ENCODE measurements at regions not wholly inside any gene's neighbourhood (a gene's known extent, or its start where the extent isn't known, plus 50 kb on each side); places are given as distances from the start of the nearest gene placed in this dataset.

- no peaks in the 10 kb centered on the region for H3K9me3 ChIP-seq
- no peak for FAIRE-seq
- TF ChIP-seq MAZ (IDR thresholded peaks at IDR 0.05; ENCODE audit: borderline replicate concordance, low read depth, low read length) (no peak), BHLHE40 (IDR thresholded peaks at IDR 0.05; ENCODE audit: low read depth, low read length) (no peak)
- TF ChIP-seq, protein P1, sequence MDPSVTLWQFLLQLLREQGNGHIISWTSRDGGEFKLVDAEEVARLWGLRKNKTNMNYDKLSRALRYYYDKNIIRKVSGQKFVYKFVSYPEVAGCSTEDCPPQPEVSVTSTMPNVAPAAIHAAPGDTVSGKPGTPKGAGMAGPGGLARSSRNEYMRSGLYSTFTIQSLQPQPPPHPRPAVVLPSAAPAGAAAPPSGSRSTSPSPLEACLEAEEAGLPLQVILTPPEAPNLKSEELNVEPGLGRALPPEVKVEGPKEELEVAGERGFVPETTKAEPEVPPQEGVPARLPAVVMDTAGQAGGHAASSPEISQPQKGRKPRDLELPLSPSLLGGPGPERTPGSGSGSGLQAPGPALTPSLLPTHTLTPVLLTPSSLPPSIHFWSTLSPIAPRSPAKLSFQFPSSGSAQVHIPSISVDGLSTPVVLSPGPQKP (IDR thresholded peaks at IDR 0.05; ENCODE audit: low read depth, low read length), result no peak
- ChIA-PET CTCF (interaction anchor here (1.2 kb wide), 1 partner anchor 145 kb away, joined by 3 read pairs; no protein-coding TSS in a partner anchor), POLR2A (no interaction called here)
- no peak overlapping the region for H3K27ac ChIP-seq
- no peak for DNase-seq (ENCODE audit: low read depth in 1 of 2, low spot score in 1 of 2)
- H3K4me2 ChIP-seq, result no peak overlapping the region
- WGBS (ENCODE audit: missing lambda C conversion rate), result 28% methylated on average over 3 of the region's 3 CpGs
- no peaks in the 10 kb centered on the region for H3K4me1 ChIP-seq
- no peak for ATAC-seq
- no peak overlapping the region for H3K4me3 ChIP-seq
These were observed 78.5 kb downstream of the SEC61B start for GRCh38 chr9:99300603-99301002.

GRCh38 chr9:99303177-99303576 lies 81.1 kb downstream of the SEC61B start:
- H3K4me1 ChIP-seq, result no peaks in the 10 kb centered on the region
- DNase-seq (ENCODE audit: low read depth in 1 of 2, low spot score in 1 of 2) (no peak), ATAC-seq (no peak), FAIRE-seq (no peak)
- H3K27ac ChIP-seq, result no peak overlapping the region
- CTCF ChIA-PET, result no interaction called here
- WGBS (ENCODE audit: missing lambda C conversion rate), result 46% methylated on average over 6 of the region's 6 CpGs
- H3K4me2 ChIP-seq, result no peak overlapping the region
- H3K4me3 ChIP-seq, result no peak overlapping the region
- TF ChIP-seq TFCP2L1 (CRISPR knock-in tag; IDR thresholded peaks at IDR 0.05), result no peak
- no peak for TF ChIP-seq SREBF2 (IDR thresholded peaks at IDR 0.05)
- TF ChIP-seq, protein P1 (IDR thresholded peaks at IDR 0.05; ENCODE audit: low read depth, low read length), result no peak
- TF ChIP-seq, protein P2, sequence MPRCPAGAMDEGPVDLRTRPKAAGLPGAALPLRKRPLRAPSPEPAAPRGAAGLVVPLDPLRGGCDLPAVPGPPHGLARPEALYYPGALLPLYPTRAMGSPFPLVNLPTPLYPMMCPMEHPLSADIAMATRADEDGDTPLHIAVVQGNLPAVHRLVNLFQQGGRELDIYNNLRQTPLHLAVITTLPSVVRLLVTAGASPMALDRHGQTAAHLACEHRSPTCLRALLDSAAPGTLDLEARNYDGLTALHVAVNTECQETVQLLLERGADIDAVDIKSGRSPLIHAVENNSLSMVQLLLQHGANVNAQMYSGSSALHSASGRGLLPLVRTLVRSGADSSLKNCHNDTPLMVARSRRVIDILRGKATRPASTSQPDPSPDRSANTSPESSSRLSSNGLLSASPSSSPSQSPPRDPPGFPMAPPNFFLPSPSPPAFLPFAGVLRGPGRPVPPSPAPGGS (IDR thresholded peaks at IDR 0.05), result no peak
- TF ChIP-seq HOXB13 (CRISPR knock-in tag; IDR thresholded peaks at IDR 0.05; ENCODE audit: low read depth), result no peak
- no peak for TF ChIP-seq HDAC2 (IDR thresholded peaks at IDR 0.05)
- TF ChIP-seq KDM1A (IDR thresholded peaks at IDR 0.05; ENCODE audit: low read depth), result no peak
- TF ChIP-seq, protein P3, sequence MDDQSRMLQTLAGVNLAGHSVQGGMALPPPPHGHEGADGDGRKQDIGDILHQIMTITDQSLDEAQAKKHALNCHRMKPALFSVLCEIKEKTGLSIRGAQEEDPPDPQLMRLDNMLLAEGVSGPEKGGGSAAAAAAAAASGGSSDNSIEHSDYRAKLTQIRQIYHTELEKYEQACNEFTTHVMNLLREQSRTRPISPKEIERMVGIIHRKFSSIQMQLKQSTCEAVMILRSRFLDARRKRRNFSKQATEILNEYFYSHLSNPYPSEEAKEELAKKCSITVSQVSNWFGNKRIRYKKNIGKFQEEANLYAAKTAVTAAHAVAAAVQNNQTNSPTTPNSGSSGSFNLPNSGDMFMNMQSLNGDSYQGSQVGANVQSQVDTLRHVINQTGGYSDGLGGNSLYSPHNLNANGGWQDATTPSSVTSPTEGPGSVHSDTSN (IDR thresholded peaks at IDR 0.05), result no peak
- no peak for TF ChIP-seq EHF (CRISPR knock-in tag; IDR thresholded peaks at IDR 0.05)
- POLR2A ChIA-PET, result no interaction called here
- no peaks in the 10 kb centered on the region for H3K9me3 ChIP-seq

- Histone ChIP-seq H3K9me3 (no peaks in the 10 kb centered on the region), H3K4me3 (no peak overlapping the region), H3K27ac (no peak overlapping the region), H3K4me2 (no peak overlapping the region), H3K4me1 (no peaks in the 10 kb centered on the region)
- DNase-seq (ENCODE audit: low read depth in 1 of 2, low spot score in 1 of 2) (no peak), FAIRE-seq (no peak), ATAC-seq (no peak)
- ChIA-PET POLR2A (no interaction called here), CTCF (no interaction called here)
- WGBS (ENCODE audit: missing lambda C conversion rate), result 35% methylated on average over 8 of the region's 8 CpGs
- no peak for TF ChIP-seq RCOR1 (IDR thresholded peaks at IDR 0.05; ENCODE audit: low read depth, low read length)
- no peak for TF ChIP-seq ZNF302 (CRISPR knock-in tag; IDR thresholded peaks at IDR 0.05)
- no peak for TF ChIP-seq BHLHE40 (IDR thresholded peaks at IDR 0.05; ENCODE audit: low read depth, low read length)
- TF ChIP-seq GATA3 (IDR thresholded peaks at IDR 0.05; ENCODE audit: borderline replicate concordance), result no peak
- TF ChIP-seq TFCP2L1 (CRISPR knock-in tag; IDR thresholded peaks at IDR 0.05), result no peak
- no peak for TF ChIP-seq ZC3H11A (IDR thresholded peaks at IDR 0.05)
- no peak for TF ChIP-seq SMC3 (IDR thresholded peaks at IDR 0.05)
- no peak for TF ChIP-seq CHD2 (IDR thresholded peaks at IDR 0.05; ENCODE audit: low read length, partially characterized antibody)
- TF ChIP-seq, protein P1 (IDR thresholded peaks at IDR 0.05; ENCODE audit: low read depth, low read length), result no peak
- no peak for TF ChIP-seq PHF8 (IDR thresholded peaks at IDR 0.05; ENCODE audit: borderline replicate concordance, low read depth)
These were observed 83.0 kb downstream of the SEC61B start for GRCh38 chr9:99305124-99305523.
